ENCODE measurements at regions not wholly inside any gene's neighbourhood (a gene's known extent, or its start where the extent isn't known, plus 50 kb on each side); places are given as distances from the start of the nearest gene placed in this dataset. TPM values are rescaled to one million over a fixed set of nuclear protein-coding genes. Genes with fewer than 3 reads are reported as not detected.
"Not testable (repeated sequence)": the region's sequence is repeated elsewhere in the genome, so short reads cannot be mapped to it uniquely, and the experiment has no call there.

GRCh38 chr17:64712557-64713351 is 50.6 kb upstream of the SMURF2 start:
- not testable (repeated sequence) for H3K27ac ChIP-seq (ENCODE audit: low read depth, low read length); H3K9ac ChIP-seq (ENCODE audit: low read depth in 1 of 3, low read length in 3 of 3); H3K9me3 ChIP-seq (ENCODE audit: control insufficient read depth in 3 of 3, low read length in 3 of 3); H3K36me3 ChIP-seq (ENCODE audit: control insufficient read depth in 3 of 3, insufficient read depth in 3 of 3, low read length in 3 of 3); H3K27me3 ChIP-seq (ENCODE audit: control insufficient read depth in 3 of 3, insufficient read depth in 3 of 3, low read length in 3 of 3); H3K4me1 ChIP-seq (ENCODE audit: control insufficient read depth in 3 of 3, insufficient read depth in 3 of 3, low read length in 3 of 3); H3K4me3 ChIP-seq (ENCODE audit: low read length in 3 of 3)

Small RNA genes lying in the stretch of these regions (small RNA-seq; reads per million reads assigned to genes)
- gene AC103810.3: not detected
- not detected for gene BPTFP1
- not detected for gene MINOS1P2
- not detected for gene MIR6080
